Neural cell (in vitro differentiated cells): ENCODE measurements at regions not wholly inside any gene's neighbourhood (a gene's known extent, or its start where the extent isn't known, plus 50 kb on each side); places are given as distances from the start of the nearest gene placed in this dataset.

Experiments used
- CTCF ChIP-seq: fragments of 450-650 bp; IDR thresholded peaks from 2 replicates; pipeline ENCODE4 v1.5.1; 2014; ENCODE audit warnings: antibody characterized with exemption, mild to moderate bottlenecking, moderate library complexity; ENCODE audit not compliant: poor library complexity, severe bottlenecking
- EP300 ChIP-seq: fragments of 450-650 bp; conservative IDR thresholded peaks from 2 replicates; pipeline ENCODE4 v1.6.1; 2014; ENCODE audit warnings: antibody characterized with exemption, mild to moderate bottlenecking, moderate library complexity; ENCODE audit not compliant: poor library complexity, severe bottlenecking
- RAD21 ChIP-seq: fragments of 450-650 bp; conservative IDR thresholded peaks from 2 replicates; pipeline ENCODE4 v1.6.1; 2014; ENCODE audit warnings: antibody characterized with exemption, mild to moderate bottlenecking, moderate library complexity

GRCh38 chr19:30178721-30179402, 193.3 kb upstream of the ZNF536 start:
- TF ChIP-seq CTCF (no peak), RAD21 (no peak), EP300 (no peak)
